ENCODE measurements at regions not wholly inside any gene's neighbourhood (a gene's known extent, or its start where the extent isn't known, plus 50 kb on each side); places are given as distances from the start of the nearest gene placed in this dataset.

GRCh38 chr2:6770006-6770405, 95.7 kb downstream of the CMPK2 start:
- Histone ChIP-seq H3K27me3 (ENCODE audit: insufficient read depth) (no peaks in the 10 kb centered on the region), H3K9me3 (no peaks in the 10 kb centered on the region), H3K4me2 (no peak overlapping the region), H3K9ac (no peak overlapping the region), H3F3A (replicated peaks; ENCODE audit: insufficient read depth) (no peaks in the 10 kb centered on the region), H3K4me1 (ENCODE audit: control insufficient read depth in 1 of 2, insufficient read depth in 2 of 2, low read depth in 1 of 2, low read length in 1 of 2) (peaks cover 0 to 9% of the 10 kb centered on the region in 2 experiments; a peak in 1 of 4 replicates), H3K27ac (ENCODE audit: low read depth in 2 of 2, low read length in 1 of 2) (no peak overlapping the region), H3K36me3 (replicated peaks in 1 of 2; ENCODE audit: control insufficient read depth in 1 of 2, insufficient read depth in 2 of 2, low read length in 1 of 2) (no peaks in the 10 kb centered on the region), H4K20me1 (ENCODE audit: insufficient read depth) (no peaks in the 10 kb centered on the region), H3K4me3 (ENCODE audit: low read depth in 2 of 2, low read length in 1 of 2) (no peak overlapping the region), H2AFZ (ENCODE audit: low read depth) (no peak overlapping the region), H3K79me2 (ENCODE audit: insufficient read depth) (no peaks in the 10 kb centered on the region), H3K9me2 (no peaks in the 10 kb centered on the region)
- TF ChIP-seq NRF1 (IDR thresholded peaks at IDR 0.05; ENCODE audit: low read depth, low read length), result no peak
- TF ChIP-seq ELF1 (IDR thresholded peaks at IDR 0.05), result no peak
- no peak for TF ChIP-seq TEAD4 (IDR thresholded peaks at IDR 0.05; ENCODE audit: borderline replicate concordance, insufficient read depth)
- no peak for TF ChIP-seq MAX (IDR thresholded peaks at IDR 0.05; ENCODE audit: low read depth)
- no peak for TF ChIP-seq GABPA (IDR thresholded peaks at IDR 0.05; ENCODE audit: low read depth)
- no peak for TF ChIP-seq MEF2A (IDR thresholded peaks at IDR 0.05; ENCODE audit: borderline replicate concordance, low read depth)
- no peak for TF ChIP-seq GATA2 (CRISPR knock-in tag; IDR thresholded peaks at IDR 0.05)
- no peak for TF ChIP-seq POLR2AphosphoS5 (IDR thresholded peaks at IDR 0.05; ENCODE audit: low read depth, low read length)
- no peak for TF ChIP-seq SMC3 (IDR thresholded peaks at IDR 0.05; ENCODE audit: low read depth, low read length)
- TF ChIP-seq JUND (IDR thresholded peaks at IDR 0.05), result no peak
- no peak for TF ChIP-seq FOSL2 (IDR thresholded peaks at IDR 0.05; ENCODE audit: borderline replicate concordance, low read depth)
- no peak for TF ChIP-seq RAD21 (IDR thresholded peaks at IDR 0.05; ENCODE audit: low read length)
- no peak for TF ChIP-seq PBX3 (IDR thresholded peaks at IDR 0.05)
- 80% methylated on average over 12 of the region's 16 CpGs for WGBS (ENCODE audit: low lambda C conversion rate)
- CTCF ChIA-PET, result no interaction called here
- peak; percentile 44 for DNase-seq
- POLR2A ChIA-PET, result no interaction called here

GRCh38 chr2:6771634-6772611, 93.8 kb downstream of the CMPK2 start:
- ChIA-PET POLR2A (no interaction called here), CTCF (interaction anchor here (0.5 to 3.6 kb wide), 43 partner anchors 10 to 1792 kb away, joined by 3 to 39 read pairs (median 4); partner anchors contain the start of genes CMPK2 and SOX11)
- Histone ChIP-seq H4K20me1 (ENCODE audit: insufficient read depth) (no peaks in the 10 kb centered on the region), H3K79me2 (ENCODE audit: insufficient read depth) (no peaks in the 10 kb centered on the region), H3K9me2 (no peaks in the 10 kb centered on the region), H3K9ac (no peak overlapping the region), H3K9me3 (no peaks in the 10 kb centered on the region), H3K4me3 (ENCODE audit: low read depth in 2 of 2, low read length in 1 of 2) (no peak overlapping the region), H3K4me1 (ENCODE audit: control insufficient read depth in 1 of 2, insufficient read depth in 2 of 2, low read depth in 1 of 2, low read length in 1 of 2) (peaks cover 0 to 9% of the 10 kb centered on the region in 2 experiments; a peak in 1 of 4 replicates), H3K27me3 (ENCODE audit: insufficient read depth) (no peaks in the 10 kb centered on the region), H3K27ac (ENCODE audit: low read depth in 2 of 2, low read length in 1 of 2) (no peak overlapping the region), H2AFZ (ENCODE audit: low read depth) (no peak overlapping the region), H3K4me2 (no peak overlapping the region), H3F3A (replicated peaks; ENCODE audit: insufficient read depth) (no peaks in the 10 kb centered on the region), H3K36me3 (replicated peaks in 1 of 2; ENCODE audit: control insufficient read depth in 1 of 2, insufficient read depth in 2 of 2, low read length in 1 of 2) (no peaks in the 10 kb centered on the region)
- WGBS (ENCODE audit: low lambda C conversion rate), result 56% methylated on average over 19 of the region's 19 CpGs
- DNase-seq, result peak; percentile 58
- TF ChIP-seq MAX (IDR thresholded peaks at IDR 0.05; ENCODE audit: low read depth) (no peak), PBX3 (IDR thresholded peaks at IDR 0.05) (no peak), TAF1 (IDR thresholded peaks at IDR 0.05; ENCODE audit: borderline replicate concordance, low read depth, low read length) (no peak), CTCF (IDR thresholded peaks at IDR 0.05) (no peak), MEF2A (IDR thresholded peaks at IDR 0.05; ENCODE audit: borderline replicate concordance, low read depth) (no peak), RAD21 (IDR thresholded peaks at IDR 0.05; ENCODE audit: low read length) (no peak), TEAD4 (IDR thresholded peaks at IDR 0.05; ENCODE audit: borderline replicate concordance, insufficient read depth) (no peak), POLR2AphosphoS5 (IDR thresholded peaks at IDR 0.05; ENCODE audit: low read depth, low read length) (no peak), MXI1 (IDR thresholded peaks at IDR 0.05; ENCODE audit: low read depth, low read length) (no peak), JUND (IDR thresholded peaks at IDR 0.05) (no peak), NFIC (IDR thresholded peaks at IDR 0.05; ENCODE audit: borderline replicate concordance) (no peak), GABPA (IDR thresholded peaks at IDR 0.05; ENCODE audit: low read depth) (no peak), RCOR1 (IDR thresholded peaks at IDR 0.05; ENCODE audit: low read length) (no peak), IRF3 (IDR thresholded peaks at IDR 0.05; ENCODE audit: low read depth, low read length) (no peak), TCF12 (IDR thresholded peaks at IDR 0.05) (no peak)

All from SK-N-SH (cell line).